HUDEP-2 (cell line): ENCODE measurements at regions not wholly inside any gene's neighbourhood (a gene's known extent, or its start where the extent isn't known, plus 50 kb on each side); places are given as distances from the start of the nearest gene placed in this dataset.

ENCODE experiments used
- DNase-seq, 76 experiments: peaks; one replicate each; lab custom pipeline; 2025; ENCODE audit not compliant: unreplicated experiment in 76 of 76; lab: John Stamatoyannopoulos, UW

DNA sequence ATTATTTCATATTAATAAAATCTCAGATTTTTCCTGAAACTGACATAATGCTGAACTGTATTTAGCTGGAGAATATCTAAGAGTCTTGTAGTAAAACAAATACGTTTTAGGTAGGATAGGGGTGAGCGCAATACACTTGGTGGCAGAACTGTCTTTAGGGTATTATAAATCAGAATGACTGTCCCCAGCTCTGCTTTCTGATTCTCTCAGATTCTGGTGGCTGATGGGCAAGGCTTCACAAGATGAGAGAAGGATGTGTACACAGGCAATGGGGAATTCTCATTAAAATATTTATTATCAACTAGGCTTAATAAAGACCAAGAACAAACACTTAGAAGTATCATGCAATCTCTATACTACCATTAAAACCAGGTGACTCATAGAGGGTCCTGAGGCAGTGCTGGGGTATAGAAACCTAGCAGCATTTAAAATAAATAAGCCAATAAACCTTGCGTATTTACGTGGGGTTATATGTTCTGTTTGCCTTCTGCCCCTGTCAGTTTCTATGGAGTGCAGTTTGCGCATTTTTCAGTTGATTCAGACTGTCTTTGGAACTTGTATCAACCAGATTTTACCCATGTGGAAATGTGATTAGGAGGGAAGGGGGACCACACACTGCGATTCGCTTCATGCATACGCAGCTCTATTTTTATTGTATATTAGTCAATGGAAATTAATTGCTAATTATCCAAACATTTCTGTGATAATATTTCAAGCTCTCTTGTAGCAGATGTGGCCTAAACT, 1150.7 kb upstream of the WWC1 start:
- DNase-seq, result no peak

DNA sequence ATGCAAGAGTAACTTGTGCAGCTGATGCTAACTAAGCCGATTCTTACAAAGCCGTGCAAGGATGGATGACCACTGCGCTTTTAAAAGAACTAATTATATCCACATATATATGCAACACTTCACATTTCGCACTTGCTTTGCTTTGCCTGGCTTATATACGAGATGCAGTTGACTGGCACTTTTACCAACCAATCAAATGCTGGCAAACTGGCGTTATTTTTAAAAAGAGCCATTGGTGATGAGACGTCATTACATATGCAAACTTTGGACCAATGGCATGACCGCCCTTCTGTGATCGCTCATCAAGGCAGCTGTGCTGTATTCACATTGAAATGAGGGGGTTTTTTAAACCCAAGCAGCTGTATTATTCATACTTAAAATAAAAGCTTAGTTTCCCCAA, 1147.7 kb upstream of the WWC1 start:
- no peak for DNase-seq

DNA sequence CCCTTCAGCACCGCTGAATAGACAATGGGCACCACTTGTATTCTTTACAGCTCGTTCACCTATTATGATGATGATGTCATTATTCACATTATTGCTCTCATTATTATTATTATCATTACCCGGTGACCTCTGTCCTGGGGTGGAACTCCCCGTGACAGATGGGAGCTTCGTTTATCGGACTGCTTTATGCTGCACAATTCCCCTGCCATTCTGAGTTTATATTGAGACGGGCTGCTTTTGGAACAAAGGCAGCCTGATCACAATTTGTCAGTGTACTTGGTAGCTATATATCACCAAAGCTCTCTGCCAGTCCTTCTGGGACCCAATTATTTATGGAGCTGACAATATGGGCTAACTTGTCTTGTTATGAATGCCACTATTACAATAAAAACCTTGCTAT, 1145.6 kb upstream of the WWC1 start:
- no peak for DNase-seq

DNA sequence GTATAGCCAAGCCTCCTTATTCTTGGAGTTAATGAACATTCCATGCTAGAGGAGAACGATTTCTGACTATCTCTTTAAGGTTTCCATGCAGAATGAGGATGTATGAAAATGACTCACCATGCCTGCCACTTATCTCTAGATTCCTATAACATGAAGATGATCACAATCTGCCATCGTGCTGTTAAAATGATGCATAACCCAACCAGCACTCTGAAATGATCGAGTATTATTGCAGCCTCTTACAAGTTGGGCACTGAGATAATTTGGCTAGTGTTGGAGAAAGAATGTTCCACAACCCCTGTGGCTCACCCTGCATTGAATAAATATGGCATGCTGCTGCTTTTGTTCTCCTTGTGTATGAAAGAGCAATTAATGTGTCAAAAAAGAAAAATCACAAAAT, 1143.6 kb upstream of the WWC1 start:
- DNase-seq, result no peak

DNA sequence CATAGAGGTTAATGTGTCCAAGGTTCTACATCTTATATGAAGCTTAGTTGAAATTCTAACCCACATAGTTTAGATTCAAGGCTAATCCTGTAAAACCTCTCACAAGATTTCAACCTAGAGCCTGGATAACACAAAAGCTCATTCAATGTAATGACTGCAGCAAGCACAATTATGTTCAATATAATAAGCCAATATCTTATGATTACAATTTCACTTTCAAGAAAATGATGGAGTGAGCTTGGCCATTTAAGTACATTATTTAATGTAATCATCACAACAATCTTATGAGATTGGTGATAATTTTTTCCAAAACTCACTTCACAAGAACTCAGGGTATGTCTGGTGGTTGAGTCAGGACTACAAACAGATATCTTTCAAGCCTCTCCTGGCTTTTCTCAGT, 1140.8 kb upstream of the WWC1 start:
- no peak for DNase-seq

DNA sequence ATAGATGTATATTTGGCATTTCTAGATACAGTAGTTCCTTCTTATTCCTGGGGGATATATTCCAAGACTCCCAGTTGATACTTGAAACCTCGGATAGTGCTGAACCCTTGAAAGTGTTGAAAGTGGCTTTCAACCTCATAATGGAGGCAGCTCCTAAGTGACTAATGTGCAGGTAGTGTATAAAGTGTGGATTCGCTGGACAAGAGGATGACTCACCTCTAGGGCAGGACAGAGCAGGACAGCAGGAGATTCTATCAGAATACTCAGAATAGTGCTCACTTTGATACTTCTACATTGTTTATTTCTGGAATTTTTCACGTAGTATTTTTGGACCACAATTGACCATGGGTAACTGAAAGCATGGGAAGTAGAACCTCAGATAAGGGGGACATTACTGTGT, 1138.9 kb upstream of the WWC1 start:
- DNase-seq, result no peak

DNA sequence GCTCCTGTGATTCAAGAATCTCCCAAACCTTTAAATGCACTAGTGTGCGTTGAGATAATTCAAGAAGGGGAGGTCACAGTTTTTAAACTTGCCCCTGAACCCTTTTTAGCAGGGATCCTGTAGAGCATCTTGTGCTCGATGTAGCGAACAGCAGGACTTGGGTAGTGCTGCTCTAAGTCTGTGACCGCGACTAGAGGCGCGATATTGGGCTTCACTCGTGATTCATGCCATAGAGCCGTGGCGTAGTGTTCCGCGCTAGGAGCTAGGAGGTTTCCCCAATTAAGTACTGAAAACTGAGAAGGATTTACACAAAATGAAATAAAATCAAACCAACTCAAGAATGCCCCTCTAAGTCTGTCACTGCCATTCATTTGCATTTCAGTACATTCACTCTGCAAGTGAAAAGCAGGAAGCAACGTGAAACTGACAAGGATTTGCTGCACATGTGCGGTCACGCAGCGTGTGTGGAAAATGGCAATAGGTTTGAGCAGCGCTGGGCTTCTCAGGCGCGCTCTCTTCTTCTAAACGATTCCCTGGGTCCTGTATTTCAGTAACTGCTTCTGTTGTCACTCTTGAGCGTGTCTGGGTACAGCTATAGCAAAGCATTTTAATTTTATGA, 1135.9 kb upstream of the WWC1 start:
- DNase-seq, result no peak

DNA sequence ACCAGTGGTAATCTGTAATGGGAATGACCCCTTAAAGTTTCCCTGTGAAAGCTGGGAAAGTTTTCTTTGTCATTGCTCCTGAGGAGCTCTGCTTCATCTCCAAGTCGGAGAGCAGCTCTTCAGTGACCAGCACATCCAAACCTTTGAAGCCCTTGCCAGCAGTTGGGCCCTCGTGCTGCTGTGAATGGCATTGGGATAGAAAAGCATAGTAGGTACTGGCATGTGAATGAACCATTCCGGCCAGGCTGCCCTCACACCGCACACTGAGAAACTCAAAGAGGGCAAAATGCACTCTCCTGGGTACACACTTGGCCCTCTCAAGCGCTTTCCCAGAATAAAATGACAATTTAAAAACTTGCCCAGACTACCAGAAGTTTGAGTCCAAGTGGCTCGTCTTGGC, 1135.0 kb upstream of the WWC1 start:
- DNase-seq, result no peak

DNA sequence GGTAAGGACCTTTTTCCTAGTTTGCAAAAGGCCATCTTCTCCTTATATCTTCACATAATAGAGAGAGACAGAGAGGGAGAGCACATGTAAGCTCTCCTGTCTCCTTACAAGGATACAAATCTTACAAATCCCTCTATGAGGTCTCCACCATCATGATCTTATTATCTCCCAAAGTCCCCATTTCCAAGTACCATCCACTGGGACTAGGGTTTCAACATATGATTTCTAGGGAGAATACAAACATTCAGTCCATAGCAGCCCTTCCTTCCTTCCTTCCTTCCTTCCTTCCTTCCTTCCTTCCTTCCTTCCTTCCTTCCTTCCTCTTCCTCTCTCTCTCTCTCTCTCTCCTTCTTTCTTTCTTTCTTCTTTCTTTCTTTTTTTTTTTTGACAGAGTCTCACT, 1132.9 kb upstream of the WWC1 start:
- DNase-seq, result no peak

DNA sequence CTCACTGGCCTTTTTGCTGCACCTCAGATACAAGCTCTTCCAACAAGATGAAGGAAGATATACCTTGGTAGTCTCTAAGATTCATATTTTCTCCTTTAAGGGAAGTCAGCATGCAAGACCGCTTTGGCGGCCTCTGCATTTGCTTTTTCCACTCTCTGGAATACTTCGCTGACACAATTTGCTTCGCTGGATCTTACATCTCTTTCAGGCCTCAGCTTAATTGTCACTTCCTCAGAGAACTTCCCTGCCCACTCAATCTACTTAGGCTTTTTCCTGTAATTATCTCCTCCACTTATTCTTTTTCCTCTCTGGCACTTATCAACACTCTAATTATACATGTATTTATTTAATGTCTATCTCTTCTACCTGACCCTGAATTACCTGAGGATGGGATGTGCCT, 1131.1 kb upstream of the WWC1 start:
- no peak for DNase-seq

DNA sequence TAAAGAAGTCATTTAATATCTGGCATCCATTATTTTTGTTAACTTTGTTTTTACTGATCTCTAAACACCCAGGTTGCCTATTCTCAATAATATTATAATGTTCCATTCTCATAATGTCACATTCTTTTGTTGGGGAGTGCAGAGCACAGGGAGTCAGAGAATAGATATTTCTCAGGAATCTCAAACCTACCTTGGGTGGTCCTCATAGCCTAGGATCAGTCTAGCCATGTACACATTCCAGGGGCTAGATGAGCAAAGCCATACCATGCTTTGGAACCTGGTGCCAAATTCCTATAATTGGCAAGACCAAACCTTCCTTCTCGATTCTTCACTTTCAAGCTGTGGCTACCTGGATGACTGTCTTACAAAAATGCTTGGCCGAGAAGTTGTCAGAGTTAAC, 1124.7 kb upstream of the WWC1 start:
- DNase-seq, result no peak

DNA sequence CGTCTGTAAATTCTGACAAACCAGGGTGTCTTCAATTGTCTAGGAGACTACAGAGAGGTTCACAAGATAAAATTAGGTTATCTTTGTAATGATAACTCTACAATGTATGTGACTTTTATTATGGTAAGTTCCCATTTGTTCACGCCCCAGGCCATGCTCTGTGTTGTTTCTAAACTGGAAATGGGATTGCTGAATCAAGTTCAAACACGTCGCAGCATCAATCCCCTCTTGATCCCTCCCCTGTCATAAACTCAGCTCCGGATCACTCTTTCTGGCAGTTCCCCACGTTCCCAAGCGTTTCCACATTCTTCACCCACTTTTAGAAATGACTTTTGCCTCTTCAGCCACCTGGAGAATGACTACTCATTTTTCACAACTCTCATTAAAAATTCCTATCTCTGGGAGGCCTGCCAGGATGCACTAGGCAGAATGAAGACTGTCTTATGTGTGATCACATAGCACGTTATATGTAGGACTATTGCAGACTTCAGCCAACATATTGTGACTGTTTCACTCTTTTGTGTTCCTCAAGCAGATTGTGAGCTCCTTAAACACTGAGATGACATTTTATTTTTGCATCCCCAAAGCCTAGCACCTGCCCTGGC, 1124.2 kb upstream of the WWC1 start:
- DNase-seq, result no peak

DNA sequence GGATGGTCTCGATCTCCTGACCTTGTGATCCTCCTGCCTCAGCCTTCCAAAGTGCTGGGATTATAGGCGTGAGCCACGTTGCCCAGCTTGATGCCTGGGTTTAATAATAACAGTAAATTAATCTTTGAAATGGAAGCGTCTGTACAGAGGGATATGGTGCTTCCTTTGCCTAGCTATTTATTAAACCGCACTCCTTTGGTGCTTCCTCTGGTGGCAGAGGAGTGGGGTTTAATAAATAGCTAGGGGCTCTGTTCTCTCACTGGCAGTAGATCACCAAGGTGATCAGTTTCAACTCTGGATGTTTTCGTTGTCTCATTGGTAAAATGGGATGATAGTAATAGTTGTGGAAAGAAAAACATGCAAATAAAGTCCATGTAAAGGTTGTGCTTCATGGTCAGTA, 1122.5 kb upstream of the WWC1 start:
- DNase-seq, result no peak

DNA sequence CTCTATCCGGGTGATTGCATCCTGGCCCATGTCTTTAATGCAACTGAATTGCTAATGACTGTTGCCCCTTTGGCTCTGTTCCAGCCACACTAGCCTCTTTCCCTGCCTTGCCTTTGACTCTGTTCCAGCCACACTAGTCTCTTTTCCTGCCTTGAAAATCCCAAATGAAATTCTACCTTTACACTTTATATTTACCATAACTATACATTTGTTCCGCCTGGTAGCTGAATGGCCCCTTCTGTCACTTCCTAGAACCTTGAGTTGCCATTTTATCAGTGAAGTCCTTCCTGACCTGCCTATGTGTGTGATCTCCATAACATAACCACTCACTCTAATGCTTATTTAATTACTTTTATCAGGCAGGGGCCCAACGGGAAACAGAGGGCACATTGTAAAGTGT, 1120.4 kb upstream of the WWC1 start:
- no peak for DNase-seq

DNA sequence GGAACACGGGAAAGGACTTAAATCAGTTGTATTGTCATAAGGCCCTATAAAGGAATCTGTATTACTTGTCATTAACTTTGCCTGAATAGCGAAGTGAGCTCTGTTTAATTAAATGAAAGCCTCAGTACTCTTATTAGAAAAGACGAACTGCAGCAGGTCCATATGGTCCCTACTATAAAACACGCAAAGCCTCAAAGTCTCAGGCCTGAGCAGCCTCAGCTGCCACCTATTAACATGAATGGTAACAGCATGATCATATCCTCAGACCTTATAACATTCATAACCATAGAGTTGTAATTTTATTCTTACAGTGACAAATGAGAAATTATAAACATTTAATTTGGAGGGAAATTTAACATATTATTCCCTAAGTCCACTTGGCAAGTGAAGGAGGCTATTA, 1113.7 kb upstream of the WWC1 start:
- DNase-seq, result no peak

DNA sequence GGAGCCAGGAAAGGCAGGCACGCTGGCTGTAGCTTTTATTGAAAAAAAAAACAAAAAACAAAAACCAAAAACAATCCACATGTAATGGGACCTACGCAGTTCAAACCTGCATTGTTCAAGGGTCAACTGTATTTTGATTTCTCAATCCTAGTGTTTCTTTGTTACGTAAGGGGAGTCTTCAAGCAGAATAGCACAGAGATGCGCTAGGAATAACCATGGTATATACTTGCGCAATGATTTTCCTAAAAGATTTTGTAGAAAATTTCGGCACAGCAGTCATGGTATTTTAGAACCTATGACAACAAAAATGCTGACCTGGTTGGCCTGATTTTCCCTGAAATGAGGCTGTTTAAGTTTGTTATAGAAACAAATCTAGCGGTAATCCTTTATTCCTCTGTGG, 1110.5 kb upstream of the WWC1 start:
- no peak for DNase-seq

DNA sequence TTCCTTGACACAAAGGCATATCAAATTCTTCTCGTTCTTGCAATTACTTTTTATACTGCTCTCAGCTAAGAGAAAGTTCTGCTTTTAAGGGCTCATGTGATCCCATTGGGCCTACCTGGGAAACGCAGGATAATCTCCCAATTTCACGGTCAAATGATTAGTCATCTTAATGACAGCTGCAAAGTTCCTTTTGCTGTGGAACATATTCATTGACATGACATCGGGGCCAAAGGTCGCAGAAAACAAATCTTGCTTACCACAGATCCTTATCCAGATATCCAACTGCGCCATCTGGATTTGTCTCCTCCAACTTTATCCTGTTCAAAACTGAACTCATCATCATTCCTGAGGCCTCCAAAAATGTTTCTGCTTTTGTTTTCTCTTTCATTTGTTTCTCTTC, 1085.6 kb upstream of the WWC1 start:
- DNase-seq, result no peak

DNA sequence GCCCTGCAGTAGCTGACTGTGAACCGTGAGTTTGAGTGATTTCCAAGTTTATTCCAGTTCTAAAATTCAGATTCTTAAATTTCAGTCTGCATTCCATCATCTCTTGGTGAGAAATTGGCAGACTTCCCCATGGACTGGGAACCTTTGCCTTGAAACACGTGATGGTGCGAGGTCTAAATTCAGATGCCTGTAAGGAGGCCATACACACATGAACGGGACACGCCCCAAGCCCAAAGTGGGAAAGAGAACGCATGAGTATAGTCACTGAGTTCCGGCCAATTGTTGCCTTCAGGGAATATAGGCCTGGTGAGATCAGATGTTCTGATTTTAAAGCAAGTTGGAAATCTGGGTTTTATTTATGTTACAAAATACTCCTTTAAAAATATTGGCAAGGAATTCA, 1084.4 kb upstream of the WWC1 start:
- no peak for DNase-seq

DNA sequence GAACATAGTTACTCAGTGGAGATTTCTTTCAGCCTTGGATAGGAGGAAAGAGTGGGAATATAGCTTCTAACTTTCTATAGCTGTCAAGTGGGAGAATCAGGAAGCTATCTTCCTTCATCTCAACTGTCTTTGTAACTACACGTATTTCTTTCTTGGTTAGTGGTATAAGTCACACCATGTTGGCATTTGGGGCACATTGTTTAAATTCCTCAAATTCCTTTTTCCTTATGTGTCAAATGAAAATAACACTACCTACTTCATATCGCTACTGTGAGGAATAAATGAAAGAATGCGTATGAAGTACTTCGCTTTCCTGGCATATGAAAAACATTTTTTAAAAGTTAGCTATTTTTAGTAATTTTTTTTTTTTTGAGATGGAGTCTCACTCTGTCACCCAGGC, 1082.5 kb upstream of the WWC1 start:
- no peak for DNase-seq

DNA sequence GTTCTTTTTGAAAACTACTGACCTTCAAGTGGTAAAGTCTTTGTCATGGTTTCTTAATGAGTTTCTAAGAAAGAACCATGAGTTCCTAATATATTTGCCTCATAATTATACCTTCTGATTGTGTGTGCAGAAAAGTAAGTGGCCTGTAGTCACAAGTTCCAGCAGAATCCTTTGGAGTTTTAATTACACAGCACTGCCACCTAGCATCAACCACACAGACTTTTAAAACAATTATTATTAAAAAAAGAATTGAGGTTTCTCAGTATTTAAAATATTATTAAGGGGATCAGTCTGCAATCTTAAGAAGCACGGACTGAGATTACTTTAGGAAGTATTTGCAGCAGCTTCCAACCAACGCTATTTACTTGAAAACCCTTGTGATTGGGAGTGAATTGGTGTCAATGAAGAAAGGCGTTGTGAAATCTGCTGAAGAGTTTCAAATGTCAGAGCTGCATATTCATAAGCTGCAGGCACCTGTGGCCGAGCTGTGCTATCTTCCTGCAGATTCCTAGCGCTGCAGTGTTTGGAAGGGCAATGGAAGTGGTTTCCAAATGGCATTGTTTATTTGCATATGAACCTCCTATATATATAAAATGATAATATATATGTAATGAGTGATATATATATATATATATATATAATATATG, 1074.2 kb upstream of the WWC1 start:
- no peak for DNase-seq

DNA sequence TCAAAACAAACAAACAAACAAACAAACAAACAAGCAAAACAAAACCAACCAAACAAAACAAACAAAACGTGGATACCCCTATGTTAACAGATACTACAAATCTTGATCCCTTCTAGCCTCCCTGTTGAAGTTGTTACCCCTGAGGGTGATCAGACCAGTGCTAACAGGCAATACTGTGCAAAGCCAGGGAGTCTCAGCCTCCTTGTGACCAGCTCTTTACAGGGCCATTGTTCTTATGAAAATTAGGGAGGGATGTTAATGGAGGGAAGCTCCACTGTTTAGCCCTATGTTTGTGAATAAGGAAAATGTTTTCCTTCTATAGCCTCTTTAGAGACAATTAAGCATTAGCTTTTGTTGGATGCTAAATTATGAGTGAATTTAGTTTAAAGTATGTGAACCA, 1072.1 kb upstream of the WWC1 start:
- no peak for DNase-seq

DNA sequence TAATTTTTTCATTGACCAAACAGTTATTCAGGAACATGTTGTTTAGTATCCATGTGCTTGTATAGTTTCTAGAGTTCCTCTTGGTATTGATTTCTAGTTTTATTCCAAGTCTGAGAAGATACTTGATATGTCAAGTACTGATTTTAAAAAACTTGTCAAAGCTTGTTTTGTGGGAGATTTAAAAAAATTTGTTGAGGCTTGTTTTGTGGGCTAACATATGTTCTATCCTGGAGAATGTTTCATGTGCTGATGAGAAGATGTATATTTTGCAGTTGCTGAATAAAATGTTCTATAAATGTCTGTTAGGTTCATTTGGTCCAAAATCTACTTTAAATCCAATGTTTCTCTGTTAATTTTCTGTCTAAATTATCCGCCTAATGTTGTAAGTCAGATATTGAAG, 1065.1 kb upstream of the WWC1 start:
- no peak for DNase-seq
